ENCODE measurements at regions not wholly inside any gene's neighbourhood (a gene's known extent, or its start where the extent isn't known, plus 50 kb on each side); places are given as distances from the start of the nearest gene placed in this dataset.

GRCh38 chr7:32204361-32205018, 134.3 kb upstream of the PDE1C start:
- H3K4me3 Mint-ChIP-seq (ENCODE audit: unreplicated experiment) = peak overlapping the region; percentile 54
- peaks cover 5% of the 10 kb centered on the region for H3K36me3 Mint-ChIP-seq (ENCODE audit: unreplicated experiment)
- TF ChIP-seq CTCF (IDR thresholded peaks at IDR 0.05) = peak; percentile 94
- H3K27ac Mint-ChIP-seq (ENCODE audit: unreplicated experiment) = peak overlapping the region; percentile 45
- no peaks in the 10 kb centered on the region for H3K9me3 Mint-ChIP-seq (ENCODE audit: unreplicated experiment)
- DNase-seq (ENCODE audit: extremely low spot score, unreplicated experiment) = peak; percentile 91
- peaks cover 25% of the 10 kb centered on the region for H3K27me3 Mint-ChIP-seq (ENCODE audit: unreplicated experiment)
- peaks cover 26% of the 10 kb centered on the region for H3K4me1 Mint-ChIP-seq (ENCODE audit: unreplicated experiment)

- Mint-ChIP-seq H3K36me3 (ENCODE audit: unreplicated experiment) (peaks cover 5% of the 10 kb centered on the region), H3K27me3 (ENCODE audit: unreplicated experiment) (peaks cover 2% of the 10 kb centered on the region), H3K4me1 (ENCODE audit: unreplicated experiment) (peaks cover 23% of the 10 kb centered on the region), H3K9me3 (ENCODE audit: unreplicated experiment) (no peaks in the 10 kb centered on the region), H3K27ac (ENCODE audit: unreplicated experiment) (no peak overlapping the region), H3K4me3 (ENCODE audit: unreplicated experiment) (no peak overlapping the region)
- no peak for DNase-seq (ENCODE audit: extremely low spot score, unreplicated experiment)
- no peak for TF ChIP-seq CTCF (IDR thresholded peaks at IDR 0.05)
Measured at GRCh38 chr7:32200646-32201045, 130.4 kb upstream of the PDE1C start.

DNA sequence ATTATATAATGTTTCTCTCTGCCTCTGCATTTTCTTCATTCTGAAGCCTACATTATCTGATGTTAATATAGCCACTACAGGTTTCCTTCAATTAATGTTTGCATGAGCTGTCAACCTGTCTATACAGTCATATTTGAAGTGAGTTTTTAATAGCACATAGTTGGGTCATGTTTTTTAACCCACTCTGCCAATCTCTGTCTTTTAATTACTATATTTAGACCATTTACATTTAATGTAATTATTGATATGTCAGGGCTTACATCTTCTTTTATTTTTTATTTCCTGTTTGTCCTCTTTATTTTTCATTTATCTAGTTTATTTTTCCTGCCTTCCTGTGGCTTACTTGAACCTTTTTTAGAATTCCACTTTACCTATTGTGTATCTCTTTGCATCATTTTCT, 124.3 kb upstream of the PDE1C start:
- H3K4me3 Mint-ChIP-seq (ENCODE audit: unreplicated experiment) = no peak overlapping the region
- H3K9me3 Mint-ChIP-seq (ENCODE audit: unreplicated experiment) = peaks cover 16% of the 10 kb centered on the region
- peaks cover 2% of the 10 kb centered on the region for H3K27me3 Mint-ChIP-seq (ENCODE audit: unreplicated experiment)
- no peak overlapping the region for H3K27ac Mint-ChIP-seq (ENCODE audit: unreplicated experiment)
- H3K4me1 Mint-ChIP-seq (ENCODE audit: unreplicated experiment) = peaks cover under 1% of the 10 kb centered on the region
- DNase-seq (ENCODE audit: extremely low spot score, unreplicated experiment) = no peak
- H3K36me3 Mint-ChIP-seq (ENCODE audit: unreplicated experiment) = peaks cover 10% of the 10 kb centered on the region
- no peak for TF ChIP-seq CTCF (IDR thresholded peaks at IDR 0.05)

DNA sequence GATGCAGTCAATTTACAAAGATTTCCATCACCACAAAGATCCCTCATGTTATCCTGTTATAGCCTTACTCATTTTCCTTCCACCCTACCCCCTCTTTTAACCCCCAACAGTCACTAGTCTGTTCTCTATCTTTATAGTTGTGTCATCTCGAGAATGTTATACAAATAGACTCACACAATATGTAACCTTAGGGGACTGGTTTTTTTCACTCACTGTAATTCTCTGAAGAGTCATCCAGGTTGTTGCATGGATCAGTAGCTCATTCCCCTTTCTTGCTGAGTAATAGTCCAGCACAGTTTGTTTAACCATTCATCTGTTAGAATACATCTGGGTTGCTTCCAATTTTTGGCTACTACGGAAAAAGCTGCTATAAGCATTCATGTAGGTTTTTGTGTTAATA, 121.1 kb upstream of the PDE1C start:
- Mint-ChIP-seq H3K4me1 (ENCODE audit: unreplicated experiment) (peaks cover 4% of the 10 kb centered on the region), H3K9me3 (ENCODE audit: unreplicated experiment) (peaks cover 16% of the 10 kb centered on the region), H3K27me3 (ENCODE audit: unreplicated experiment) (no peaks in the 10 kb centered on the region), H3K4me3 (ENCODE audit: unreplicated experiment) (no peak overlapping the region), H3K27ac (ENCODE audit: unreplicated experiment) (no peak overlapping the region), H3K36me3 (ENCODE audit: unreplicated experiment) (peaks cover 10% of the 10 kb centered on the region)
- TF ChIP-seq CTCF (IDR thresholded peaks at IDR 0.05) = no peak
- no peak for DNase-seq (ENCODE audit: extremely low spot score, unreplicated experiment)

DNA sequence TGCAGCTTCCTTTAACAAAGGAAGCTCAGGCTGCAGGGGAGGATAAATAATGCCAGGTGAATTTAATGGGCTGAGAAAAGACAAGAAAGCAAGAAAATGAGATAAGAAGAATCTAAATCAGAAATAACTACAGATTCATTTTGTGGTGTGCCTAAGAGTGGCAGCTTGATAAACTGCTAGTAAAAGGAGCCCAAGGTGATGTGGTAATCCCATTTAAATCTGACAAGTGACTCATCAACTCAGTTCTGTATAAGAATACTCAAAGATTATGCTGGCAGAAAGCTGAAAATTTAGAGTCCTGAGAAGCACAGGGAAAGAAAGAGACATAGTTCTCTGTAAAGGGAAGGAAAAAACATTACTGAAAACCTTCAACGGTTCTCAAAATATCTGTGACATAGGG, 109.4 kb upstream of the PDE1C start:
- no peaks in the 10 kb centered on the region for H3K9me3 Mint-ChIP-seq (ENCODE audit: unreplicated experiment)
- no peaks in the 10 kb centered on the region for H3K36me3 Mint-ChIP-seq (ENCODE audit: unreplicated experiment)
- no peak overlapping the region for H3K27ac Mint-ChIP-seq (ENCODE audit: unreplicated experiment)
- H3K4me1 Mint-ChIP-seq (ENCODE audit: unreplicated experiment) = peaks cover 2% of the 10 kb centered on the region
- no peaks in the 10 kb centered on the region for H3K27me3 Mint-ChIP-seq (ENCODE audit: unreplicated experiment)
- H3K4me3 Mint-ChIP-seq (ENCODE audit: unreplicated experiment) = no peak overlapping the region
- DNase-seq (ENCODE audit: extremely low spot score, unreplicated experiment) = no peak
- no peak for TF ChIP-seq CTCF (IDR thresholded peaks at IDR 0.05)

Measured in osteocyte (in vitro differentiated cells).